WTC11 (cell line): ENCODE measurements at regions not wholly inside any gene's neighbourhood (a gene's known extent, or its start where the extent isn't known, plus 50 kb on each side); places are given as distances from the start of the nearest gene placed in this dataset.

Experiments used
- ATAC-seq: fragments of 200-7000 bp; cut with Tn5 transposase; 2 replicates; pipeline ENCODE4 v1.10.0; 2021; ENCODE audit warnings: mild to moderate bottlenecking, moderate library complexity
- CTCF ChIA-PET: fragments of 300-600 bp; sonication (Branson Sonifier 250); formaldehyde crosslinking; loops from one replicate; lab custom pipeline; 2021; ENCODE audit warnings: antibody characterized with exemption; lab: Charles Lee
- POLR2A ChIA-PET: fragments of 350-600 bp; sonication (Branson Sonifier 250); formaldehyde crosslinking; loops from one replicate; lab custom pipeline; 2021; ENCODE audit warnings: antibody characterized with exemption; lab: Charles Lee
- DNase-seq: peaks from one replicate; pipeline ENCODE4 v3.0.0; 2021; ENCODE audit warnings: low spot score
- H3K27ac Mint-ChIP-seq: 2 replicates; pipeline ENCODE4 v1.8.0; 2021; ENCODE audit warnings: mixed read lengths
- H3K27me3 Mint-ChIP-seq: 2 replicates; pipeline ENCODE4 v1.8.0; 2021; ENCODE audit warnings: low read depth, mild to moderate bottlenecking, moderate library complexity, mixed read lengths
- H3K36me3 Mint-ChIP-seq: 2 replicates; pipeline ENCODE4 v1.8.0; 2021; ENCODE audit warnings: mixed read lengths
- H3K4me1 Mint-ChIP-seq: 2 replicates; pipeline ENCODE4 v1.8.0; 2022; ENCODE audit warnings: mixed read lengths
- H3K4me3 Mint-ChIP-seq: 2 replicates; pipeline ENCODE4 v1.8.0; 2021; ENCODE audit warnings: mild to moderate bottlenecking, moderate library complexity, mixed read lengths
- H3K9me3 Mint-ChIP-seq: 2 replicates; pipeline ENCODE4 v1.8.0; 2021; ENCODE audit warnings: mixed read lengths
- CREB1 ChIP-seq: sonication (generic); formaldehyde crosslinking; IDR thresholded peaks from 2 replicates; pipeline ENCODE4 v1.8.0; 2023; ENCODE audit warnings: mild to moderate bottlenecking, missing genetic modification reagents
- ETV6 ChIP-seq: sonication (generic); formaldehyde crosslinking; IDR thresholded peaks from 2 replicates; pipeline ENCODE4 v1.8.1; 2022; ENCODE audit warnings: mild to moderate bottlenecking, missing genetic modification reagents
- HMGA2 ChIP-seq: fragments of 250-450 bp; sonication (Bioruptor Pico); IDR thresholded peaks from 2 replicates; pipeline ENCODE4 v1.4.0; 2021; ENCODE audit warnings: mild to moderate bottlenecking, moderate library complexity
- KAT7 ChIP-seq: sonication (generic); formaldehyde crosslinking; IDR thresholded peaks from 2 replicates; pipeline ENCODE4 v1.8.1; 2023; ENCODE audit warnings: missing genetic modification reagents, mild to moderate bottlenecking, borderline replicate concordance
- NFE2L1 ChIP-seq: sonication (generic); formaldehyde crosslinking; IDR thresholded peaks from 2 replicates; pipeline ENCODE4 v1.8.1; 2023; ENCODE audit warnings: missing genetic modification reagents
- NR1H2 ChIP-seq: sonication (generic); formaldehyde crosslinking; IDR thresholded peaks from 2 replicates; pipeline ENCODE4 v1.9.0; 2021; ENCODE audit warnings: mild to moderate bottlenecking, moderate library complexity, missing genetic modification reagents
- NR3C1 ChIP-seq: sonication (generic); formaldehyde crosslinking; conservative IDR thresholded peaks from 2 replicates; pipeline ENCODE4 v1.8.1; 2023; ENCODE audit warnings: low read depth, mild to moderate bottlenecking, missing genetic modification reagents
- SP1 ChIP-seq: sonication (generic); formaldehyde crosslinking; conservative IDR thresholded peaks from 2 replicates; pipeline ENCODE4 v1.8.1; 2022; ENCODE audit warnings: missing genetic modification reagents
- ZNF219 ChIP-seq: sonication (generic); formaldehyde crosslinking; IDR thresholded peaks from 2 replicates; pipeline ENCODE4 v1.8.0; 2023; ENCODE audit warnings: missing genetic modification reagents, mild to moderate bottlenecking, borderline replicate concordance
- ZNF232 ChIP-seq: sonication (generic); formaldehyde crosslinking; IDR thresholded peaks from 2 replicates; pipeline ENCODE4 v1.8.0; 2022; ENCODE audit warnings: mild to moderate bottlenecking, missing genetic modification reagents
- ZNF671 ChIP-seq: fragments of 250-450 bp; sonication (Bioruptor Pico); IDR thresholded peaks from 2 replicates; pipeline ENCODE4 v1.8.0; 2021; ENCODE audit warnings: mild to moderate bottlenecking
- TF ChIP-seq, protein P1 (sequence below): sonication (generic); formaldehyde crosslinking; conservative IDR thresholded peaks from 2 replicates; pipeline ENCODE4 v1.8.1; 2022; ENCODE audit warnings: mild to moderate bottlenecking, missing genetic modification reagents
- TF ChIP-seq, protein P2 (sequence below): sonication (generic); formaldehyde crosslinking; IDR thresholded peaks from 2 replicates; pipeline ENCODE4 v1.8.0; 2022; ENCODE audit warnings: missing genetic modification reagents
- TF ChIP-seq, protein P3 (sequence below): fragments of 250-450 bp; sonication (Bioruptor Pico); conservative IDR thresholded peaks from 2 replicates; pipeline ENCODE4 v1.9.0; 2021; ENCODE audit warnings: mild to moderate bottlenecking
- TF ChIP-seq, protein P4 (sequence below): sonication (generic); formaldehyde crosslinking; IDR thresholded peaks from 2 replicates; pipeline ENCODE4 v1.8.1; 2023; ENCODE audit warnings: mild to moderate bottlenecking, missing genetic modification reagents
- TF ChIP-seq, protein P5 (sequence below): sonication (generic); formaldehyde crosslinking; IDR thresholded peaks from 2 replicates; pipeline ENCODE4 v1.8.1; 2023; ENCODE audit warnings: mild to moderate bottlenecking, moderate library complexity, missing genetic modification reagents
- TF ChIP-seq, protein P6 (sequence below): sonication (generic); formaldehyde crosslinking; IDR thresholded peaks from 2 replicates; pipeline ENCODE4 v1.8.1; 2022; ENCODE audit warnings: mild to moderate bottlenecking, missing genetic modification reagents, moderate library complexity, borderline replicate concordance

DNA sequence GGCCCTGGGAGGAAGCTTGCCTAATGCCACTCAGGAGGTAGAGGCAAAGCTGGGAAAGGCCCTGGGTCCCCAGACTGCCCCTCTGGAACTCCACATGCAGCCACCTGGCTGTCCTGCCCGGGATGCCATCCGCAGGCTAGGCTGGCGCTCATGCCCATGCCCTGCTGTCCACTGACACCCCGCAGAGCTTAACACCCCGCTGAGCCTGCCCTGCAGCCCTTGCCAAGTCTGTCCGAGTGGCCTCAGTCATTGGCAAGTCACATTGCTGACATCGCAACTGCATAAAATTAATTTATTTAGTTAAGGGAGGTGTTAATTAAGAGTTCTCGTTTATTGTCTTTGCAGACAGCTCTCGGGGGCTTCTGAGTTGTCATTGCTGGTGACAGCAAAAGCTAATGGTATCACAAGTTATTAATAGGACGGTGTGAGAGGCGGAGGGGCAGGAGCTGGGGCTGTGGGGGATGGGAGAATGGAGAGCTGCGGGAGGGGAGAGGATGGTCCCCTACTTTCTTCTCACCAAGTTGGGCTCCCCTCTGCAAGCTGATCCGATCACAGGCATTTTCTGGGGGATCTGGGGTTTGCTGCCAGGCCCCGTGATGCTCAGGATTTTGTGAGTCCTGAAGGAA lies 55.6 kb upstream of the PCBD1 start:
- ChIA-PET CTCF (interaction anchor here (1.0 to 1.6 kb wide), 6 partner anchors 12 to 326 kb away, joined by 3 to 8 read pairs (median 4); no protein-coding TSS in a partner anchor), POLR2A (no interaction called here)
- TF ChIP-seq, protein P1, sequence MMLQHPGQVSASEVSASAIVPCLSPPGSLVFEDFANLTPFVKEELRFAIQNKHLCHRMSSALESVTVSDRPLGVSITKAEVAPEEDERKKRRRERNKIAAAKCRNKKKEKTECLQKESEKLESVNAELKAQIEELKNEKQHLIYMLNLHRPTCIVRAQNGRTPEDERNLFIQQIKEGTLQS (CRISPR knock-in tag): no peak
- no peak for TF ChIP-seq ETV6
- no peak for TF ChIP-seq SP1 (CRISPR knock-in tag)
- no peak for TF ChIP-seq ZNF232 (CRISPR knock-in tag)
- 0 out of 2 replicates have a peak, but pooled peaks cover 2% of the 10 kb centered on the region for H3K4me1 Mint-ChIP-seq
- ATAC-seq (no peak), DNase-seq (no peak)
- H3K9me3 Mint-ChIP-seq: no peaks in the 10 kb centered on the region
- no peaks in the 10 kb centered on the region; the same call in 1 of the 2 replicates for H3K27me3 Mint-ChIP-seq
- H3K27ac Mint-ChIP-seq: no peak overlapping the region
- H3K4me3 Mint-ChIP-seq: no peak overlapping the region
- no peaks in the 10 kb centered on the region for H3K36me3 Mint-ChIP-seq

DNA sequence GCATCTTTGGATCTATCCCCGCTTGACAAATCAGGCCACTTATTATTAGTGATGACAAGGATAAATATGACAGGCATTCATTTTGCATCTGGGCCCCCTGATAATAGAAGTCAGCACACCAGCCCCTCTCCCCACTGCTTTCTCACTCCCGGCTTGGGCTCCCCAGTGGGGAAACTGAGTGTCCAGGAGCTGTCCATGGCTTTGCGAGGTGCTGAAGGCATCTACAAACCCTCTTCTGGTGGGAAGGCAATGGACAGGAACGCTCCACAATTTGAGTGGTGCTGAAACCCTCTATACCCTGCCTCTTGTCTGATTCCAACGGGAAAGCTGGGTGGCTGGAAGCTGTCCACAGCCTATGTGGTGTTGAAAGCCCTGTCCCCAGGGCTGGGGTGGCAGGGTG lies 61.7 kb upstream of the PCBD1 start:
- H3K27ac Mint-ChIP-seq: no peak overlapping the region
- POLR2A ChIA-PET: no interaction called here
- DNase-seq (no peak), ATAC-seq (no peak)
- no peaks in the 10 kb centered on the region for H3K36me3 Mint-ChIP-seq
- H3K9me3 Mint-ChIP-seq: no peaks in the 10 kb centered on the region
- TF ChIP-seq NR1H2 (CRISPR knock-in tag): no peak
- TF ChIP-seq, protein P2, sequence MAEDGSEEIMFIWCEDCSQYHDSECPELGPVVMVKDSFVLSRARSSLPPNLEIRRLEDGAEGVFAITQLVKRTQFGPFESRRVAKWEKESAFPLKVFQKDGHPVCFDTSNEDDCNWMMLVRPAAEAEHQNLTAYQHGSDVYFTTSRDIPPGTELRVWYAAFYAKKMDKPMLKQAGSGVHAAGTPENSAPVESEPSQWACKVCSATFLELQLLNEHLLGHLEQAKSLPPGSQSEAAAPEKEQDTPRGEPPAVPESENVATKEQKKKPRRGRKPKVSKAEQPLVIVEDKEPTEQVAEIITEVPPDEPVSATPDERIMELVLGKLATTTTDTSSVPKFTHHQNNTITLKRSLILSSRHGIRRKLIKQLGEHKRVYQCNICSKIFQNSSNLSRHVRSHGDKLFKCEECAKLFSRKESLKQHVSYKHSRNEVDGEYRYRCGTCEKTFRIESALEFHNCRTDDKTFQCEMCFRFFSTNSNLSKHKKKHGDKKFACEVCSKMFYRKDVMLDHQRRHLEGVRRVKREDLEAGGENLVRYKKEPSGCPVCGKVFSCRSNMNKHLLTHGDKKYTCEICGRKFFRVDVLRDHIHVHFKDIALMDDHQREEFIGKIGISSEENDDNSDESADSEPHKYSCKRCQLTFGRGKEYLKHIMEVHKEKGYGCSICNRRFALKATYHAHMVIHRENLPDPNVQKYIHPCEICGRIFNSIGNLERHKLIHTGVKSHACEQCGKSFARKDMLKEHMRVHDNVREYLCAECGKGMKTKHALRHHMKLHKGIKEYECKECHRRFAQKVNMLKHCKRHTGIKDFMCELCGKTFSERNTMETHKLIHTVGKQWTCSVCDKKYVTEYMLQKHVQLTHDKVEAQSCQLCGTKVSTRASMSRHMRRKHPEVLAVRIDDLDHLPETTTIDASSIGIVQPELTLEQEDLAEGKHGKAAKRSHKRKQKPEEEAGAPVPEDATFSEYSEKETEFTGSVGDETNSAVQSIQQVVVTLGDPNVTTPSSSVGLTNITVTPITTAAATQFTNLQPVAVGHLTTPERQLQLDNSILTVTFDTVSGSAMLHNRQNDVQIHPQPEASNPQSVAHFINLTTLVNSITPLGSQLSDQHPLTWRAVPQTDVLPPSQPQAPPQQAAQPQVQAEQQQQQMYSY (CRISPR knock-in tag): no peak
- no peak for TF ChIP-seq ZNF671 (CRISPR knock-in tag)
- H3K4me3 Mint-ChIP-seq: no peak overlapping the region
- H3K27me3 Mint-ChIP-seq: no peaks in the 10 kb centered on the region; the same call in 1 of the 2 replicates
- H3K4me1 Mint-ChIP-seq: no peaks in the 10 kb centered on the region
- CTCF ChIA-PET: no interaction called here

DNA sequence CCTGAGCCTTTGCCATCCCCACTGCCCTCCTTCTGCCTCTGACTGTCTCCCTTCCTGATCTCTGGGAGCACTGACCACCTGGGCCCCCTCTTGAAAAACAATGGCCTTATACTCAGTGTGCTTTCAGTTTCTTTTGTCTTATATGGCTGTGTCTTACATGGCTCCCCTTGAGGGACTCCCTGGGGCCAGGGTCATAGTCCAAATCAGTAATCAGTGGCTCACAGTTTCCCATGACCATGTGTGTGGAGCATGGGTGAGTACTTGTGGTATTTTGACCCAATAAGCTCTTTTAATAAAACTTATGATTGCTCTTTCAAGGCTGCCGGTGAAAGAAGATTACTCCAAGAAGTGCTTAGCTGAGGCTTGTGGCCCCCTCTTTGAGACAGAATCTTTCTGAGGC lies 62.4 kb upstream of the PCBD1 start:
- Mint-ChIP-seq H3K36me3 (no peaks in the 10 kb centered on the region), H3K27ac (no peak overlapping the region), H3K27me3 (no peaks in the 10 kb centered on the region; the same call in 1 of the 2 replicates), H3K4me3 (no peak overlapping the region), H3K4me1 (no peaks in the 10 kb centered on the region), H3K9me3 (no peaks in the 10 kb centered on the region)
- ChIA-PET CTCF (interaction anchor here (1.0 to 1.4 kb wide), 2 partner anchors 24 to 255 kb away, joined by 3 read pairs; no protein-coding TSS in a partner anchor), POLR2A (no interaction called here)
- no peak for ATAC-seq
- DNase-seq: no peak
- TF ChIP-seq ZNF219 (CRISPR knock-in tag): no peak
- no peak for TF ChIP-seq NFE2L1 (CRISPR knock-in tag)
- TF ChIP-seq, protein P3, sequence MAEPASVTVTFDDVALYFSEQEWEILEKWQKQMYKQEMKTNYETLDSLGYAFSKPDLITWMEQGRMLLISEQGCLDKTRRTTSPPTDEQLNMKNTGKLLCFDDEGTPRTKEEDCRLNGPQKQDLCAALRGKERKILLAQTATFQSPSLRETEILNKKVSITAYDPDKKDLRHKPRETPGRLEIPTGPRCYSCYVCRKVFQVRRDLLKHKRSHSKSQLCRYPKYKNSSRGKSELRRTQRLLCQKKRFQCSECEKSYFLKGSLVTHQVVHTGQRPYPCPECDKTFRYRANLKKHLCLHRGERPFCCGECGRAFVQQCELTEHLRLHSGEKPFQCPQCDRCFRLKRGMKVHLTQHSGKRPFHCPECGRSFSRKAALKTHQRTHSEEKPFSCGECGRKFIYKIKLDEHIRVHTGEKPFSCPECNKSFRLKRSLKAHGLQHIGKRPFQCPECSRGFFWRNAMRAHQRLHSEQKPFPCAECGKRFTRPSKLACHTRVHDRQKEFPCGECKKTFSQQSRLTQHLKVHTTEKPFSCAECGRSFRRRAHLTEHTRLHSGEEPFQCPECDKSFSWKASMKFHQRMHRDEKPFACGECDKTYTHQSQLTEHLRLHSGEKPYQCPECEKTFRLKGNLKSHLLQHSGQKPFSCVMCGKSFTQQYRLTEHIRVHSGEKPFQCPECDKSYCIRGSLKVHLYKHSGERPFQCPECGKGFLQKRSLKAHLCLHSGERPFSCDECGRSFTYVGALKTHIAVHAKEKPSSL (CRISPR knock-in tag): no peak
- TF ChIP-seq KAT7 (CRISPR knock-in tag): no peak
- TF ChIP-seq, protein P4, sequence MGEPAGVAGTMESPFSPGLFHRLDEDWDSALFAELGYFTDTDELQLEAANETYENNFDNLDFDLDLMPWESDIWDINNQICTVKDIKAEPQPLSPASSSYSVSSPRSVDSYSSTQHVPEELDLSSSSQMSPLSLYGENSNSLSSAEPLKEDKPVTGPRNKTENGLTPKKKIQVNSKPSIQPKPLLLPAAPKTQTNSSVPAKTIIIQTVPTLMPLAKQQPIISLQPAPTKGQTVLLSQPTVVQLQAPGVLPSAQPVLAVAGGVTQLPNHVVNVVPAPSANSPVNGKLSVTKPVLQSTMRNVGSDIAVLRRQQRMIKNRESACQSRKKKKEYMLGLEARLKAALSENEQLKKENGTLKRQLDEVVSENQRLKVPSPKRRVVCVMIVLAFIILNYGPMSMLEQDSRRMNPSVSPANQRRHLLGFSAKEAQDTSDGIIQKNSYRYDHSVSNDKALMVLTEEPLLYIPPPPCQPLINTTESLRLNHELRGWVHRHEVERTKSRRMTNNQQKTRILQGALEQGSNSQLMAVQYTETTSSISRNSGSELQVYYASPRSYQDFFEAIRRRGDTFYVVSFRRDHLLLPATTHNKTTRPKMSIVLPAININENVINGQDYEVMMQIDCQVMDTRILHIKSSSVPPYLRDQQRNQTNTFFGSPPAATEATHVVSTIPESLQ: no peak
- TF ChIP-seq ZNF671 (CRISPR knock-in tag): no peak
- TF ChIP-seq, protein P5, sequence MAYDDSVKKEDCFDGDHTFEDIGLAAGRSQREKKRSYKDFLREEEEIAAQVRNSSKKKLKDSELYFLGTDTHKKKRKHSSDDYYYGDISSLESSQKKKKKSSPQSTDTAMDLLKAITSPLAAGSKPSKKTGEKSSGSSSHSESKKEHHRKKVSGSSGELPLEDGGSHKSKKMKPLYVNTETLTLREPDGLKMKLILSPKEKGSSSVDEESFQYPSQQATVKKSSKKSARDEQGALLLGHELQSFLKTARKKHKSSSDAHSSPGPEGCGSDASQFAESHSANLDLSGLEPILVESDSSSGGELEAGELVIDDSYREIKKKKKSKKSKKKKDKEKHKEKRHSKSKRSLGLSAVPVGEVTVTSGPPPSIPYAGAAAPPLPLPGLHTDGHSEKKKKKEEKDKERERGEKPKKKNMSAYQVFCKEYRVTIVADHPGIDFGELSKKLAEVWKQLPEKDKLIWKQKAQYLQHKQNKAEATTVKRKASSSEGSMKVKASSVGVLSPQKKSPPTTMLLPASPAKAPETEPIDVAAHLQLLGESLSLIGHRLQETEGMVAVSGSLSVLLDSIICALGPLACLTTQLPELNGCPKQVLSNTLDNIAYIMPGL (CRISPR knock-in tag): no peak
- TF ChIP-seq CREB1 (CRISPR knock-in tag): no peak
- TF ChIP-seq, protein P6, sequence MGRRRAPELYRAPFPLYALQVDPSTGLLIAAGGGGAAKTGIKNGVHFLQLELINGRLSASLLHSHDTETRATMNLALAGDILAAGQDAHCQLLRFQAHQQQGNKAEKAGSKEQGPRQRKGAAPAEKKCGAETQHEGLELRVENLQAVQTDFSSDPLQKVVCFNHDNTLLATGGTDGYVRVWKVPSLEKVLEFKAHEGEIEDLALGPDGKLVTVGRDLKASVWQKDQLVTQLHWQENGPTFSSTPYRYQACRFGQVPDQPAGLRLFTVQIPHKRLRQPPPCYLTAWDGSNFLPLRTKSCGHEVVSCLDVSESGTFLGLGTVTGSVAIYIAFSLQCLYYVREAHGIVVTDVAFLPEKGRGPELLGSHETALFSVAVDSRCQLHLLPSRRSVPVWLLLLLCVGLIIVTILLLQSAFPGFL: no peak
- TF ChIP-seq HMGA2 (CRISPR knock-in tag): no peak
- TF ChIP-seq NR3C1 (CRISPR knock-in tag): no peak
- TF ChIP-seq NR1H2 (CRISPR knock-in tag): no peak
